Kidney epithelial cell (primary cell): ENCODE measurements at regions not wholly inside any gene's neighbourhood (a gene's known extent, or its start where the extent isn't known, plus 50 kb on each side); places are given as distances from the start of the nearest gene placed in this dataset.

ENCODE experiments used
- DNase-seq: peaks from one replicate; pipeline ENCODE4 v3.0.0-alpha.2; 2010; ENCODE audit warnings: low read depth
- H3K27me3 ChIP-seq: 2 replicates; pipeline ENCODE4 v1.6.0; 2011; ENCODE audit warnings: low read length; ENCODE audit not compliant: control insufficient read depth, insufficient read depth
- H3K36me3 ChIP-seq: 2 replicates; pipeline ENCODE4 v1.5.1; 2011; ENCODE audit warnings: low read length; ENCODE audit not compliant: control insufficient read depth, insufficient read depth
- H3K4me3 ChIP-seq: 2 replicates; pipeline ENCODE4 v1.5.1; 2011; ENCODE audit warnings: low read depth, mild to moderate bottlenecking, control low read depth, low read length
- CTCF ChIP-seq: IDR thresholded peaks from 2 replicates; pipeline ENCODE4 v1.5.1; 2011; ENCODE audit warnings: mild to moderate bottlenecking, moderate library complexity, low read length, control low read depth, inconsistent platforms; ENCODE audit not compliant: insufficient read depth, poor library complexity, severe bottlenecking

GRCh38 chr16:13397126-13397525, 495.7 kb downstream of the SHISA9 start:
- H3K36me3 ChIP-seq: no peaks in the 10 kb centered on the region
- no peaks in the 10 kb centered on the region for H3K27me3 ChIP-seq
- DNase-seq: no peak
- no peak overlapping the region for H3K4me3 ChIP-seq
- TF ChIP-seq CTCF: no peak

DNA sequence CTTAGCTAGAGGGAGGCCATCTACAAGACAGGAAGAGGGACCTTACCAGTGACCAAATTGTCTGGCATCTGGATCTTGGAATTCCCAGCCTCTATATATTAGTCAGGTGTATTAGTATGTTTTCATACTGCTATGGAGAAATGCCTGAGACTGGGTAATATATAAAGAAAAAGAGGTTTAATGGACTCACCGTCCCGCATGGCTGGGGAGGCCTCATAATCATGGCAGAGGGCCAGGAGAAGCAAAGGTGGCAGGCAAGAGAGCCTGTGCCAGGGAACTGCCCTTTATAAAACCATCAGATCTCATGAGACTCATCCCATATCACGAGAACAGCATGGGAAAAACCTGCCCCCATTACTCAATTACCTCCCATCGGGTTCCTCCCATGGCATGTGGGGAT, 500.2 kb downstream of the SHISA9 start:
- no peak for DNase-seq
- Histone ChIP-seq H3K27me3 (no peaks in the 10 kb centered on the region), H3K36me3 (no peaks in the 10 kb centered on the region), H3K4me3 (no peak overlapping the region)
- no peak for TF ChIP-seq CTCF

DNA sequence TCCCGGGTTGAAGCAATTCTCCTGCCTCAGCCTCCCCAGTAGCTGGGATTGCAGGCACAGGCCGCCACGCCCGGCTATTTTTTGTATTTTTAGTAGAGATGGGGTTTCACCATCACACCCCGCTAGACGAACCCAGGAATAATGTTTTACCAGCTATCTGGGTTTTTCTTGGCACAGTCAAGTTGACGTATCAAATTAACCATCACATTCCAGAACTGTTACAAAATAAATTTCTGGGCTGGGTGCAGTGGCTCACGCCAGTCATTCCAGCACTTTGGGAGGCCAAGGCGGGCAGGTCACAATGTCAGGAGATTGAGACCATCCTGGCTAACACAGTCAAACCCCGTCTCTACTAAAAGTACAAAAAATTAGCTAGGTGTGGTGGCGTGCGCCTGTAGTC, 501.2 kb downstream of the SHISA9 start:
- TF ChIP-seq CTCF: no peak
- no peaks in the 10 kb centered on the region for H3K27me3 ChIP-seq
- DNase-seq: no peak

GRCh38 chr16:13403326-13403725, 501.9 kb downstream of the SHISA9 start:
- Histone ChIP-seq H3K27me3 (no peaks in the 10 kb centered on the region), H3K4me3 (no peak overlapping the region), H3K36me3 (no peaks in the 10 kb centered on the region)
- no peak for DNase-seq
- no peak for TF ChIP-seq CTCF

More for the DNA sequence above, 501.2 kb downstream of the SHISA9 start:
- H3K4me3 ChIP-seq: no peak overlapping the region
- no peaks in the 10 kb centered on the region for H3K36me3 ChIP-seq

- Histone ChIP-seq H3K4me3 (no peak overlapping the region), H3K36me3 (no peaks in the 10 kb centered on the region), H3K27me3 (no peaks in the 10 kb centered on the region)
- no peak for TF ChIP-seq CTCF
- DNase-seq: no peak
Measured at GRCh38 chr16:13414154-13414553, 505.8 kb upstream of the ERCC4 start.

- no peak for DNase-seq
- Histone ChIP-seq H3K27me3 (no peaks in the 10 kb centered on the region), H3K4me3 (no peak overlapping the region), H3K36me3 (no peaks in the 10 kb centered on the region)
- TF ChIP-seq CTCF: no peak
Measured at GRCh38 chr16:13419589-13419988, 500.4 kb upstream of the ERCC4 start.
